ENCODE measurements at regions not wholly inside any gene's neighbourhood (a gene's known extent, or its start where the extent isn't known, plus 50 kb on each side); places are given as distances from the start of the nearest gene placed in this dataset.

GRCh38 chr12:124431971-124432370 lies 135.4 kb downstream of the NCOR2 start:
- Histone ChIP-seq H3K56ac (ENCODE audit: low read length) (no peak overlapping the region), H3K79me2 (ENCODE audit: control insufficient read depth, insufficient read depth, low read length) (no peaks in the 10 kb centered on the region), H2BK5ac (ENCODE audit: low read length) (no peak overlapping the region), H2BK120ac (ENCODE audit: low read depth, low read length) (no peak overlapping the region), H4K8ac (ENCODE audit: low read depth, low read length) (no peak overlapping the region), H3K9ac (ENCODE audit: low read length) (no peak overlapping the region), H3K4me3 (ENCODE audit: low read length) (no peak overlapping the region), H3K36me3 (ENCODE audit: control insufficient read depth, insufficient read depth, low read length) (peaks cover 4% of the 10 kb centered on the region), H3K4me2 (ENCODE audit: low read length) (no peak overlapping the region), H3K23ac (ENCODE audit: low read length) (no peak overlapping the region), H3K27me3 (ENCODE audit: insufficient read depth, low read length, poor library complexity) (no peaks in the 10 kb centered on the region), H4K5ac (ENCODE audit: low read length) (no peak overlapping the region), H2AK5ac (ENCODE audit: low read length) (no peak overlapping the region), H3K4me1 (ENCODE audit: control insufficient read depth, low read depth, low read length) (peaks cover 5% of the 10 kb centered on the region), H3K27ac (ENCODE audit: low read depth, low read length) (no peak overlapping the region), H3K18ac (ENCODE audit: low read length) (no peak overlapping the region), H3K79me1 (ENCODE audit: low read length) (peaks cover 9% of the 10 kb centered on the region), H2BK15ac (replicated peaks; ENCODE audit: low read depth) (no peak overlapping the region), H3K4ac (ENCODE audit: low read depth, low read length) (no peak overlapping the region)
- no peak for DNase-seq
- WGBS (ENCODE audit: extremely low coverage, insufficient coverage, low lambda C conversion rate) = no CpG with 5 or more reads among the region's 8 CpGs

GRCh38 chr12:124430491-124430890 lies 135.6 kb downstream of the RFLNA start:
- Histone ChIP-seq H2BK120ac (ENCODE audit: low read depth, low read length) (no peak overlapping the region), H3K79me1 (ENCODE audit: low read length) (peaks cover 9% of the 10 kb centered on the region), H3K27ac (ENCODE audit: low read depth, low read length) (no peak overlapping the region), H3K56ac (ENCODE audit: low read length) (no peak overlapping the region), H3K79me2 (ENCODE audit: control insufficient read depth, insufficient read depth, low read length) (no peaks in the 10 kb centered on the region), H2BK15ac (replicated peaks; ENCODE audit: low read depth) (no peak overlapping the region), H3K4me1 (ENCODE audit: control insufficient read depth, low read depth, low read length) (peaks cover 5% of the 10 kb centered on the region), H3K27me3 (ENCODE audit: insufficient read depth, low read length, poor library complexity) (no peaks in the 10 kb centered on the region), H3K9ac (ENCODE audit: low read length) (no peak overlapping the region), H3K23ac (ENCODE audit: low read length) (no peak overlapping the region), H4K5ac (ENCODE audit: low read length) (no peak overlapping the region), H3K4ac (ENCODE audit: low read depth, low read length) (no peak overlapping the region), H4K8ac (ENCODE audit: low read depth, low read length) (no peak overlapping the region), H2BK5ac (ENCODE audit: low read length) (no peak overlapping the region), H3K18ac (ENCODE audit: low read length) (no peak overlapping the region), H3K36me3 (ENCODE audit: control insufficient read depth, insufficient read depth, low read length) (peaks cover 4% of the 10 kb centered on the region), H3K4me3 (ENCODE audit: low read length) (no peak overlapping the region), H2AK5ac (ENCODE audit: low read length) (no peak overlapping the region), H3K4me2 (ENCODE audit: low read length) (no peak overlapping the region)
- DNase-seq = no peak
- no CpG with 5 or more reads among the region's 23 CpGs for WGBS (ENCODE audit: extremely low coverage, insufficient coverage, low lambda C conversion rate)

- Histone ChIP-seq H2BK120ac (ENCODE audit: low read depth, low read length) (no peak overlapping the region), H3K4me2 (ENCODE audit: low read length) (no peak overlapping the region), H3K36me3 (ENCODE audit: control insufficient read depth, insufficient read depth, low read length) (peaks cover 4% of the 10 kb centered on the region), H3K23ac (ENCODE audit: low read length) (no peak overlapping the region), H3K56ac (ENCODE audit: low read length) (no peak overlapping the region), H3K4me3 (ENCODE audit: low read length) (no peak overlapping the region), H3K18ac (ENCODE audit: low read length) (no peak overlapping the region), H3K4ac (ENCODE audit: low read depth, low read length) (no peak overlapping the region), H2AK5ac (ENCODE audit: low read length) (no peak overlapping the region), H3K27ac (ENCODE audit: low read depth, low read length) (no peak overlapping the region), H3K27me3 (ENCODE audit: insufficient read depth, low read length, poor library complexity) (no peaks in the 10 kb centered on the region), H4K5ac (ENCODE audit: low read length) (no peak overlapping the region), H3K79me1 (ENCODE audit: low read length) (peaks cover 9% of the 10 kb centered on the region), H4K8ac (ENCODE audit: low read depth, low read length) (no peak overlapping the region), H3K9ac (ENCODE audit: low read length) (no peak overlapping the region), H3K4me1 (ENCODE audit: control insufficient read depth, low read depth, low read length) (peaks cover 4% of the 10 kb centered on the region), H2BK15ac (replicated peaks; ENCODE audit: low read depth) (no peak overlapping the region), H2BK5ac (ENCODE audit: low read length) (no peak overlapping the region), H3K79me2 (ENCODE audit: control insufficient read depth, insufficient read depth, low read length) (no peaks in the 10 kb centered on the region)
- DNase-seq = no peak
- WGBS (ENCODE audit: extremely low coverage, insufficient coverage, low lambda C conversion rate) = no CpG with 5 or more reads among the region's 15 CpGs
Measured at GRCh38 chr12:124429535-124429934, 134.6 kb downstream of the RFLNA start.

- no peak overlapping the region for H3K27ac ChIP-seq (ENCODE audit: low read depth, low read length)
- WGBS (ENCODE audit: extremely low coverage, insufficient coverage, low lambda C conversion rate) = no CpG with 5 or more reads among the region's 13 CpGs
- H2BK120ac ChIP-seq (ENCODE audit: low read depth, low read length) = no peak overlapping the region
- no peaks in the 10 kb centered on the region for H3K27me3 ChIP-seq (ENCODE audit: insufficient read depth, low read length, poor library complexity)
- H2AK5ac ChIP-seq (ENCODE audit: low read length) = no peak overlapping the region
- peaks cover 9% of the 10 kb centered on the region for H3K79me1 ChIP-seq (ENCODE audit: low read length)
- H3K18ac ChIP-seq (ENCODE audit: low read length) = no peak overlapping the region
- H3K4me2 ChIP-seq (ENCODE audit: low read length) = no peak overlapping the region
- H2BK5ac ChIP-seq (ENCODE audit: low read length) = no peak overlapping the region
- H4K5ac ChIP-seq (ENCODE audit: low read length) = no peak overlapping the region
- no peak overlapping the region for H3K4me3 ChIP-seq (ENCODE audit: low read length)
- DNase-seq = no peak
- no peak overlapping the region for H3K23ac ChIP-seq (ENCODE audit: low read length)
- H3K36me3 ChIP-seq (ENCODE audit: control insufficient read depth, insufficient read depth, low read length) = peaks cover 4% of the 10 kb centered on the region
- no peaks in the 10 kb centered on the region for H3K4me1 ChIP-seq (ENCODE audit: control insufficient read depth, low read depth, low read length)
- H3K56ac ChIP-seq (ENCODE audit: low read length) = no peak overlapping the region
- H3K9ac ChIP-seq (ENCODE audit: low read length) = no peak overlapping the region
- H2BK15ac ChIP-seq (replicated peaks; ENCODE audit: low read depth) = no peak overlapping the region
- no peak overlapping the region for H3K4ac ChIP-seq (ENCODE audit: low read depth, low read length)
- H4K8ac ChIP-seq (ENCODE audit: low read depth, low read length) = no peak overlapping the region
- H3K79me2 ChIP-seq (ENCODE audit: control insufficient read depth, insufficient read depth, low read length) = no peaks in the 10 kb centered on the region
Measured at GRCh38 chr12:124428792-124429281, 133.9 kb downstream of the RFLNA start.

- no peak overlapping the region for H3K4me2 ChIP-seq (ENCODE audit: low read length)
- no peak overlapping the region for H2BK5ac ChIP-seq (ENCODE audit: low read length)
- H3K27ac ChIP-seq (ENCODE audit: low read depth, low read length) = no peak overlapping the region
- no peak overlapping the region for H3K56ac ChIP-seq (ENCODE audit: low read length)
- H3K4ac ChIP-seq (ENCODE audit: low read depth, low read length) = no peak overlapping the region
- no peak overlapping the region for H2BK15ac ChIP-seq (replicated peaks; ENCODE audit: low read depth)
- WGBS (ENCODE audit: extremely low coverage, insufficient coverage, low lambda C conversion rate) = no CpG with 5 or more reads among the region's 23 CpGs
- no peak overlapping the region for H4K8ac ChIP-seq (ENCODE audit: low read depth, low read length)
- peaks cover 10% of the 10 kb centered on the region for H3K79me1 ChIP-seq (ENCODE audit: low read length)
- no peak overlapping the region for H3K18ac ChIP-seq (ENCODE audit: low read length)
- H3K4me1 ChIP-seq (ENCODE audit: control insufficient read depth, low read depth, low read length) = no peaks in the 10 kb centered on the region
- H2AK5ac ChIP-seq (ENCODE audit: low read length) = no peak overlapping the region
- H3K79me2 ChIP-seq (ENCODE audit: control insufficient read depth, insufficient read depth, low read length) = no peaks in the 10 kb centered on the region
- H3K27me3 ChIP-seq (ENCODE audit: insufficient read depth, low read length, poor library complexity) = no peaks in the 10 kb centered on the region
- H3K4me3 ChIP-seq (ENCODE audit: low read length) = no peak overlapping the region
- peaks cover 4% of the 10 kb centered on the region for H3K36me3 ChIP-seq (ENCODE audit: control insufficient read depth, insufficient read depth, low read length)
- H2BK120ac ChIP-seq (ENCODE audit: low read depth, low read length) = no peak overlapping the region
- H4K5ac ChIP-seq (ENCODE audit: low read length) = no peak overlapping the region
- no peak overlapping the region for H3K9ac ChIP-seq (ENCODE audit: low read length)
- no peak for DNase-seq
- no peak overlapping the region for H3K23ac ChIP-seq (ENCODE audit: low read length)
Measured at GRCh38 chr12:124428136-124428791, 133.4 kb downstream of the RFLNA start.

Data from mesendoderm (in vitro differentiated cells).